ENCODE measurements at regions not wholly inside any gene's neighbourhood (a gene's known extent, or its start where the extent isn't known, plus 50 kb on each side); places are given as distances from the start of the nearest gene placed in this dataset.
"Not testable (repeated sequence)": the region's sequence is repeated elsewhere in the genome, so short reads cannot be mapped to it uniquely, and the experiment has no call there.

GRCh38 chr9:31556667-31557463, 827.6 kb upstream of the ACO1 start:
- no peaks in the 10 kb centered on the region for H4K20me1 ChIP-seq (ENCODE audit: insufficient read depth)
- H3K36me3 ChIP-seq (ENCODE audit: control insufficient read depth in 1 of 2, insufficient read depth in 2 of 2, low read length in 2 of 2): no peaks in the 10 kb centered on the region
- H3K4me3 ChIP-seq (replicated peaks in 1 of 2; ENCODE audit: low read depth in 1 of 2, low read length in 2 of 2): no peak overlapping the region
- no peaks in the 10 kb centered on the region for H3K4me1 ChIP-seq (ENCODE audit: control insufficient read depth in 1 of 2, insufficient read depth in 2 of 2, low read length in 2 of 2)
- intact Hi-C loops (cut with micrococcal nuclease): no loop called here
- H3K4me2 ChIP-seq (ENCODE audit: low read length): no peak overlapping the region
- 0 out of 4 replicates have a peak, but pooled peaks cover 0 to 4% of the 10 kb centered on the region in 2 experiments for H3K9me3 ChIP-seq (ENCODE audit: control insufficient read depth in 1 of 2, insufficient read depth in 1 of 2, low read depth in 1 of 2, low read length in 2 of 2)
- no peak for DNase-seq (ENCODE audit: low read depth, low spot score)
- H3K79me2 ChIP-seq (ENCODE audit: insufficient read depth, low read length): no peaks in the 10 kb centered on the region
- no peak overlapping the region for H3K27ac ChIP-seq (ENCODE audit: low read depth, low read length)
- BruUV-seq (replicated peaks): no TSS peak
- ChIA-PET RAD21 (ENCODE audit: low non-redundant PET in 1 of 2, low total read pairs in 2 of 2, uncharacterized antibody in 2 of 2, unreplicated experiment in 2 of 2) (no interaction called here), CTCF (no interaction called here), POLR2A (no interaction called here)
- H2AFZ ChIP-seq (ENCODE audit: low read depth, low read length, poor library complexity, severe bottlenecking): no peak overlapping the region
- ATAC-seq: no peak
- no peak overlapping the region for H3K9ac ChIP-seq (ENCODE audit: low read length)
- TF ChIP-seq SRF (IDR thresholded peaks at IDR 0.05; ENCODE audit: low read depth) (no peak), RAD21 (IDR thresholded peaks at IDR 0.05; ENCODE audit: low read depth) (no peak), EZH2 (IDR thresholded peaks at IDR 0.05) (no peak), MAX (IDR thresholded peaks at IDR 0.05) (no peak), ZNF274 (IDR thresholded peaks at IDR 0.05; ENCODE audit: low read depth, low read length) (no peak), JUND (IDR thresholded peaks at IDR 0.05) (no peak), ATF3 (IDR thresholded peaks at IDR 0.05) (no peak), CTCF (IDR thresholded peaks at IDR 0.05 in 2 of 3, conservative IDR thresholded peaks at IDR 0.05 in 1 of 3; ENCODE audit: borderline replicate concordance in 1 of 3, insufficient read depth in 1 of 3, low read depth in 2 of 3, low read length in 2 of 3) (no peak)
- no peaks in the 10 kb centered on the region for H3K9me2 ChIP-seq (ENCODE audit: insufficient read depth)
- H3K27me3 ChIP-seq (ENCODE audit: insufficient read depth, low read length): no peaks in the 10 kb centered on the region

- POLR2A ChIA-PET; H4K20me1 ChIP-seq (ENCODE audit: insufficient read depth); H3K36me3 ChIP-seq (ENCODE audit: control insufficient read depth in 1 of 2, insufficient read depth in 2 of 2, low read length in 2 of 2); CTCF ChIA-PET; RAD21 ChIA-PET (ENCODE audit: low non-redundant PET in 1 of 2, low total read pairs in 2 of 2, uncharacterized antibody in 2 of 2, unreplicated experiment in 2 of 2); DNase-seq (ENCODE audit: low read depth, low spot score); H3K79me2 ChIP-seq (ENCODE audit: insufficient read depth, low read length); H2AFZ ChIP-seq (ENCODE audit: low read depth, low read length, poor library complexity, severe bottlenecking); ATAC-seq; H3K27me3 ChIP-seq (ENCODE audit: insufficient read depth, low read length); H3K9ac ChIP-seq (ENCODE audit: low read length); BruUV-seq (replicated peaks); H3K4me1 ChIP-seq (ENCODE audit: control insufficient read depth in 1 of 2, insufficient read depth in 2 of 2, low read length in 2 of 2); intact Hi-C loops (cut with micrococcal nuclease); H3K4me2 ChIP-seq (ENCODE audit: low read length); H3K9me3 ChIP-seq (ENCODE audit: control insufficient read depth in 1 of 2, insufficient read depth in 1 of 2, low read depth in 1 of 2, low read length in 2 of 2); H3K4me3 ChIP-seq (replicated peaks in 1 of 2; ENCODE audit: low read depth in 1 of 2, low read length in 2 of 2); H3K27ac ChIP-seq (ENCODE audit: low read depth, low read length); H3K9me2 ChIP-seq (ENCODE audit: insufficient read depth): not testable (repeated sequence)
Measured at GRCh38 chr9:31572190-31572589, 812.3 kb upstream of the ACO1 start.
